Astrocyte of the cerebellum (primary cell): ENCODE measurements at regions not wholly inside any gene's neighbourhood (a gene's known extent, or its start where the extent isn't known, plus 50 kb on each side); places are given as distances from the start of the nearest gene placed in this dataset.

Experiments
- DNase-seq: peaks from one replicate; pipeline ENCODE4 v3.0.0-alpha.2; 2011; ENCODE audit warnings: low read depth
- H3K4me3 ChIP-seq: 2 replicates; pipeline ENCODE4 v1.5.1; 2011; ENCODE audit warnings: mild to moderate bottlenecking, low read depth, low read length, moderate library complexity
- in situ Hi-C: cut with HindIII; loops from 2 replicates; pipeline ENCODE4 v1.10.0; 2017; ENCODE audit warnings: low sequenced_read_pairs
- TF ChIP-seq, protein P1 (sequence below): IDR thresholded peaks from 2 replicates; pipeline ENCODE4 v1.5.1; 2012; ENCODE audit warnings: low read length, low read depth, moderate library complexity, mild to moderate bottlenecking; ENCODE audit errors: missing control alignments

DNA sequence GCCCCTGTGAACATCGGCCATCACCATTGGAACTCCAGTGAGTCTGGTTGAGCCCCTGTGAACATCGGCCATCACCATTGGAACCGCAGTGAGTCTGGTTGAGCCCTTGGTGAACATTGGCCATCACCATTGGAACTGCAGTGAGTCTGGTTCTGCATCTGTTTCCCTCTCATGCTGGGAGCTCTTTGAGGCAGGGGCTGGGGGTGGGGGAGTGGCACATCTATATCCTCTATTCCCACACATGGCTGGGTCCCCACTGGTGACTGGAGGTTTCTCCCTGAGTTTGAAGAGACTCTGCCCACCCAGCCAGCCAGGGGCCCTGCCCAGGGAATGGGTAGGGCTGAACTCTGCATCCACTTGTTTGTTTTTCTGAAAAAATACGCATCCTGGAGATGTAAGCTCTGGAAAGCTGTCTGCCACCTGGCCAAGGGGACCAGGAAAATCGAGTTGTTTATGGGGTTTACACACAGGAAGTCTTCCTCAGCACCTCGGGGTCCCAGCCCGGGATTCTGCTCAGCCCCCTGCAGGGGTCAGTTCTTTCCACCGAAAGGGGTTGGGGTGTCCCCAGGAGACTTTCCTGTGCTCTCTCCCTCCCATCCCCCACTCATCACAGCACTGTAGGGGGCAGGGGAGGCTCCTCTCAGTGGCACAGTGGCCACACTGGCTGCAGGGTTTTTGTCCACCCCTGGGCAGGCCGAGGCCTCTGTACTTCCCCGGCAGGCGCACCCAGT lies 170.5 kb upstream of the GSC start:
- DNase-seq: no peak
- no peak overlapping the region for H3K4me3 ChIP-seq
- in situ Hi-C loops: no loop called here
- TF ChIP-seq, protein P1, sequence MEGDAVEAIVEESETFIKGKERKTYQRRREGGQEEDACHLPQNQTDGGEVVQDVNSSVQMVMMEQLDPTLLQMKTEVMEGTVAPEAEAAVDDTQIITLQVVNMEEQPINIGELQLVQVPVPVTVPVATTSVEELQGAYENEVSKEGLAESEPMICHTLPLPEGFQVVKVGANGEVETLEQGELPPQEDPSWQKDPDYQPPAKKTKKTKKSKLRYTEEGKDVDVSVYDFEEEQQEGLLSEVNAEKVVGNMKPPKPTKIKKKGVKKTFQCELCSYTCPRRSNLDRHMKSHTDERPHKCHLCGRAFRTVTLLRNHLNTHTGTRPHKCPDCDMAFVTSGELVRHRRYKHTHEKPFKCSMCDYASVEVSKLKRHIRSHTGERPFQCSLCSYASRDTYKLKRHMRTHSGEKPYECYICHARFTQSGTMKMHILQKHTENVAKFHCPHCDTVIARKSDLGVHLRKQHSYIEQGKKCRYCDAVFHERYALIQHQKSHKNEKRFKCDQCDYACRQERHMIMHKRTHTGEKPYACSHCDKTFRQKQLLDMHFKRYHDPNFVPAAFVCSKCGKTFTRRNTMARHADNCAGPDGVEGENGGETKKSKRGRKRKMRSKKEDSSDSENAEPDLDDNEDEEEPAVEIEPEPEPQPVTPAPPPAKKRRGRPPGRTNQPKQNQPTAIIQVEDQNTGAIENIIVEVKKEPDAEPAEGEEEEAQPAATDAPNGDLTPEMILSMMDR: no peak

DNA sequence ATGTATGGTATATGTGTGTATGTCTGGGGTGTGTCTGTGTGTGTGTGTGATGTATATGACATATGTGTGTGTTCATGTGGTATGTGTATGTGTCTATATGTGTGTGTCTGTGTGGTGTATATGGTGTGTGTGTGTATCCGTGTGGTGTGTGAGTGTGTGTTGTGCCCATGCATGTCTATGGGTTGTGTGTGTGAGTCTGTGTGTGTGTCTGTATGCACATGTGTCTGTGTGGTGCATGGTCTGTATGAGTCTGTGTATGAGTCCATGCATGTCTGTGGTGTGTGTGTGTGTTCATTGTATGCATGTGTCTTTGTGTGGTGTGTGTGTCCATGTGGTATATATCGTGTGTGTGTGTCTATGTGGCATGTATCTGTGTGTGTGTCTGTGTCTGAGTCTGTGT lies 168.1 kb upstream of the GSC start:
- no peak for DNase-seq
- H3K4me3 ChIP-seq: no peak overlapping the region
- TF ChIP-seq, protein P1: no peak
- in situ Hi-C loops: no loop called here

DNA sequence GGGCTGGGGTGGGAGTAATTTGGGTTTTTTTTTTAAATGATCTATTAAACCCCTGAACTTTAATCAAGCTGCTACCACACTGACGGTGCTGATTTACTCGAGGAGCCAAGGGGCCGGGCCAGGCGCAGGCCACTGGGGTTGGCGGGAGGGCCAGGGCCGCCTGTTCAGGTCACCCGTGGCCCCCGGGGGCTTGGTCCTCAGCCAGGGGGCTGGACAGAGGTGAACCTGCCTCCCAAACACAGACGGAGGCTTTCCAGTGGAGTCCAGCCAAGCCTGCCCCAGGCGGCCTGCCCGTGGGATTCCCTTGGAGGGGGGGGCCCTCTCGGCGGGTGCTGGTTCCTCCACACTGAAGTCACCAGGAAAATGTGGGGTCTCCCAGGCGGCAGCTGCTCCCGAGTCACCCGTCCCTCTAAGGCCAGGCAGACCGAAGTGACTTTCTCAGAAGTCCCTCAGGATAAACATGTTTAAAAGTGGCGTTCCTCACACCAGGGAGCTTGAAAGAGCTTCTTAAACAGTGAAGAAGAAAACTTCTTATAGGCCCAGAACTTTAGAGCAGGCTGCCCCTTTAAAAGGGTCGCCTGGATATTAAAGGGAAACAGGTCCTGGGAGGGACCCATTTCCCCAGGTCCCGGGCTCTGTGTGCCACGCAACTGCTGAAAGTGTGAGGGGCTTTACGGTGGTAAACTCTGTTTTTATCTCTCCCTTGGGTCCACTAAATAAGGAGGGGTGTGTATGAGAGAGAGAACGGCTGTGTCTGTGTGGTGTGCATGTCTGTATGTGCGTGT lies 167.2 kb upstream of the GSC start:
- in situ Hi-C loops: no loop called here

DNA sequence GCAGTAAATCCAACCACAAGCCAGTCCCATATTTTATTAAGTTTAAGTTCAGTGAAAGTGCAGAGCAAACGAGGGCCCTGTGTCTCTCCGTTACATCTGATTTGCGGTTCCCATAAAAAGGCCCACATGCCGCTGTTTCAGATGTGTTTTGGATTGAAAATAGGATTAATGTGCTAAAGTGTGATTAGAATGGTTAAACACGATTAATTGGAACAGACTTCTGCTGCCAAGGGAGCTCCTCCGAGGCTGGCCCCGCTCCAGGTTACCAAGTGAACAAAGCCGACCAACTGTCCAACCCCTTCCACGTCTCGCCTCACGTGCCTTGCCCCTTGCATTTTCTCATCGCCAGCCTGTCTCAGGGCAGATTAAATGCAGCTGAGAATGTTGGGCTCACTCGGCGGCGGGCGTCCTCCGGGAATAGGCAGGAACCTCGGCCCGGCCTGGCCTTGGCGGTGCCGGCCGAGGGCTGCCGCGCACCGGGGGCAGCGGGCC lies 166.5 kb upstream of the GSC start:
- DNase-seq: peak; percentile 15
- in situ Hi-C loops: no loop called here
- H3K4me3 ChIP-seq: peak overlapping the region; percentile 15
- TF ChIP-seq, protein P1: no peak

More for the DNA sequence above, 167.2 kb upstream of the GSC start:
- DNase-seq: no peak
- peak overlapping the region; percentile 15 for H3K4me3 ChIP-seq
- TF ChIP-seq, protein P1: no peak

DNA sequence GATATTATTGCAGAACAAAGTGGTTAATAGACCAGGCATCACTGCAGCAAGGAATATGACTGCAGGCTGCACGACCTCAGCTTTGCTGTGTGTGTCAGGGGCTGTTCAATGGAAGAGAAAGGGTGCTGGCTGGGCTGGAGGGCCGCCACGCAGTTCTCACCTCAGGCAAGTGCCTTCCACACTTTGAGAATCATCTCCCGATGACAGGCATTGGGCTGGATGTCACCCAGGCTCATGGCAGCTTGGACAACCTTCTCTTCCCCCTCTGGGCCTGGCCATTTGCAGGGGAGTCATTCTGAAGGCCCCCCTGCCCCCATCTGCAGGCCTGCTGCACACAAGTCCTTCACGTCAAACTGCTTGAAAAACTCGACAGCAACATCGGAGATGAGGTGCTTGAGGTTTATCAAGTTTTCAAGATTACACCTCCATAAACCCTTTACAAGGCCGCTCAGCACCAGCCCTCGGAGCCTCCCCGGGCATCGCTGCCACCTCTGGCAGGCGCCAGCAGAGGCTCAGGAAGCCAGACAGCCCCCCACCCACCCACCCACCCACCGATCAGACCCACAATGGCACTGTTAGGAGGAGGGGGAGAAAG lies 165.9 kb upstream of the GSC start:
- TF ChIP-seq, protein P1: no peak
- no peak overlapping the region for H3K4me3 ChIP-seq
- in situ Hi-C loops: no loop called here
- DNase-seq: no peak

DNA sequence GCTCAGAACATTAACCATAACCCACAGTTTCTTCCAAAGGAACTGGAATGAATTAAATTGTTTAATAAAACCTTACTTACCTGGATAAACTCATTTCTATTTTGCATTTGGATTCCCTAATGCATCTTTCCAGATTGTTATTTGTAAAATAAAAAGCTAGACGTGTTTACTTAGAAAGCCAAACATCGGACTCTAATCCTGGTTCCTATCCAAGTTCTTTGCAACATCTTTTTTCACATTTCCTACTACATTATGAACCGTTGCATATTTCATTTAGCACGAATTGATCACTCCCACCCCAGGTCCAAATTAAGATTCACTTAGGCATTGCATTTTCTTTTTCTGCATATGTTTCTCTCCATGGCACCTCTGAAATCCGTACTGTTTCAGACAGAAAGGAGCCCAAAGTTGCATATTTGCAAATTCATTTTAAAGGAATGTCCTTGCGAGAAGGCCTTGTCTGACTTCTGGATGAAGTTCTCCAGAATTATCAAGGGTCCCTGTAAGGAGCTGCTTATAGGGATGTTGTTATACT lies 164.4 kb upstream of the GSC start:
- H3K4me3 ChIP-seq: no peak overlapping the region
- TF ChIP-seq, protein P1: no peak
- DNase-seq: no peak
- in situ Hi-C loops: no loop called here
